GM18870 (cell line): ENCODE measurements at regions not wholly inside any gene's neighbourhood (a gene's known extent, or its start where the extent isn't known, plus 50 kb on each side); places are given as distances from the start of the nearest gene placed in this dataset.

Experiments used
- ATAC-seq: cut with Tn5 transposase; IDR thresholded peaks from one replicate; pipeline ENCODE4 v1.9.1; 2021; ENCODE audit warnings: moderate library complexity; ENCODE audit not compliant: unreplicated experiment

GRCh38 chr12:114769634-114770033 is 85.7 kb upstream of the TBX3 start:
- ATAC-seq, result no peak

- no peak for ATAC-seq
These were observed 84.1 kb upstream of the TBX3 start for GRCh38 chr12:114767906-114768722.

GRCh38 chr12:114767084-114767760 is 83.2 kb upstream of the TBX3 start:
- no peak for ATAC-seq

- ATAC-seq, result no peak
These were observed 82.2 kb upstream of the TBX3 start for GRCh38 chr12:114765960-114766691.

- ATAC-seq, result no peak
These were observed 80.5 kb upstream of the TBX3 start for GRCh38 chr12:114764510-114764909.

GRCh38 chr12:114762490-114763110 is 78.6 kb upstream of the TBX3 start:
- ATAC-seq, result no peak

- no peak for ATAC-seq
These were observed 76.3 kb upstream of the TBX3 start for GRCh38 chr12:114760151-114760877.

GRCh38 chr12:114759635-114760034 is 75.7 kb upstream of the TBX3 start:
- no peak for ATAC-seq

- no peak for ATAC-seq
These were observed 73.8 kb upstream of the TBX3 start for GRCh38 chr12:114757684-114758325.

- no peak for ATAC-seq
These were observed 68.2 kb upstream of the TBX3 start for GRCh38 chr12:114752217-114752616.

GRCh38 chr12:114751712-114752111 is 67.7 kb upstream of the TBX3 start:
- no peak for ATAC-seq

GRCh38 chr12:114750917-114751316 is 66.9 kb upstream of the TBX3 start:
- no peak for ATAC-seq

- no peak for ATAC-seq
These were observed 65.1 kb upstream of the TBX3 start for GRCh38 chr12:114749065-114749464.

- ATAC-seq, result no peak
These were observed 63.3 kb upstream of the TBX3 start for GRCh38 chr12:114747012-114747858.

GRCh38 chr12:114746297-114747011 is 62.5 kb upstream of the TBX3 start:
- no peak for ATAC-seq

- no peak for ATAC-seq
These were observed 60.7 kb upstream of the TBX3 start for GRCh38 chr12:114744691-114745090.

- no peak for ATAC-seq
These were observed 60.3 kb upstream of the TBX3 start for GRCh38 chr12:114744285-114744684.

GRCh38 chr12:114743799-114744198 is 59.8 kb upstream of the TBX3 start:
- no peak for ATAC-seq

- ATAC-seq, result no peak
These were observed 59.3 kb upstream of the TBX3 start for GRCh38 chr12:114743289-114743688.
